A673 (cell line): ENCODE measurements at regions not wholly inside any gene's neighbourhood (a gene's known extent, or its start where the extent isn't known, plus 50 kb on each side); places are given as distances from the start of the nearest gene placed in this dataset.

Experiments used
- CTCF ChIP-seq: fragments of 300-800, 200-600 bp; sonication (generic); conservative IDR thresholded peaks from 2 replicates; pipeline ENCODE4 v1.5.1; 2017; ENCODE audit warnings: low read depth, mild to moderate bottlenecking, antibody characterized with exemption, low read length, moderate library complexity, mixed read lengths
- EZH2 ChIP-seq: fragments of 200-600 bp; sonication (generic); IDR thresholded peaks from 2 replicates; pipeline ENCODE4 v1.6.1; 2017; ENCODE audit warnings: borderline replicate concordance, low read depth, mild to moderate bottlenecking, mixed read lengths, antibody characterized with exemption, low read length; ENCODE audit not compliant: poor library complexity, severe bottlenecking

DNA sequence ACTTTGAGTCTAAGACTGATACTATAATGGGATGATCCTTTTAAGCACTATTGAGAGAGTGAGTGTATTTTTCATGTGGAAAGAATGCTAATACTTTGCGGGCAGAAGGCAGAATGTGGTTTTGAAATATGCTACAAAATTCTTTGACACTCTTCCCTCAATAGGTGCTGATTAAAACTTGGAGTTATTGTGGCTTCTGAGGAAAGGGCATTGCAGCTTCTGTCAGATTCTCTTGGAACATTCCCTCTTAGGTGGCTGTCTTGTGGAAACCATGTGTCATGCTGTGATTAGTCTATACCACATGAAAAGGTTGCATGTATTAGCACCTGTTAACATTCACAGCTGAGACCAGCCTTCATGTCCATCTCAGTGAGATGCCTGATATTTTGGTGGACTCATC, 547.0 kb downstream of the STIM2 start:
- TF ChIP-seq CTCF (no peak), EZH2 (no peak)
